ENCODE measurements at regions not wholly inside any gene's neighbourhood (a gene's known extent, or its start where the extent isn't known, plus 50 kb on each side); places are given as distances from the start of the nearest gene placed in this dataset.

- Histone ChIP-seq H3K36me3 (replicated peaks; ENCODE audit: insufficient read depth, low read depth) (no peaks in the 10 kb centered on the region), H3K27me3 (no peaks in the 10 kb centered on the region), H3K4me3 (no peak overlapping the region), H3K9me2 (replicated peaks; ENCODE audit: insufficient read depth) (no peaks in the 10 kb centered on the region), H3K27ac (no peak overlapping the region), H3K4me1 (ENCODE audit: insufficient read depth) (no peaks in the 10 kb centered on the region), H3K4me2 (no peak overlapping the region), H2AFZ (no peak overlapping the region), H3K79me2 (no peaks in the 10 kb centered on the region), H4K20me1 (ENCODE audit: insufficient read depth, poor library complexity, severe bottlenecking) (no peaks in the 10 kb centered on the region), H3K9me3 (ENCODE audit: low read depth) (no peaks in the 10 kb centered on the region)
- DNase-seq (ENCODE audit: low spot score): no peak
- TF ChIP-seq EZH2phosphoT487 (IDR thresholded peaks at IDR 0.05; ENCODE audit: low read depth, severe bottlenecking, unreplicated experiment) (no peak), EZH2 (IDR thresholded peaks at IDR 0.05; ENCODE audit: borderline replicate concordance) (no peak), CTCF (IDR thresholded peaks at IDR 0.05; ENCODE audit: poor library complexity) (no peak)
- WGBS (ENCODE audit: low lambda C conversion rate, missing lambda C conversion rate): 85% methylated on average over 5 of the region's 5 CpGs
Measured at GRCh38 chr19:30136611-30137195, 194.7 kb downstream of the URI1 start.

- no peaks in the 10 kb centered on the region for H3K27me3 ChIP-seq
- no peaks in the 10 kb centered on the region for H3K9me2 ChIP-seq (replicated peaks; ENCODE audit: insufficient read depth)
- no peak for DNase-seq (ENCODE audit: low spot score)
- TF ChIP-seq CTCF (IDR thresholded peaks at IDR 0.05; ENCODE audit: poor library complexity) (no peak), EZH2 (IDR thresholded peaks at IDR 0.05; ENCODE audit: borderline replicate concordance) (no peak), EZH2phosphoT487 (IDR thresholded peaks at IDR 0.05; ENCODE audit: low read depth, severe bottlenecking, unreplicated experiment) (no peak)
- H4K20me1 ChIP-seq (ENCODE audit: insufficient read depth, poor library complexity, severe bottlenecking): no peaks in the 10 kb centered on the region
- no peaks in the 10 kb centered on the region for H3K9me3 ChIP-seq (ENCODE audit: low read depth)
- H3K79me2 ChIP-seq: no peaks in the 10 kb centered on the region
- H2AFZ ChIP-seq: no peak overlapping the region
- WGBS (ENCODE audit: low lambda C conversion rate, missing lambda C conversion rate): 60% methylated on average over 5 of the region's 5 CpGs
- H3K4me2 ChIP-seq: no peak overlapping the region
- no peaks in the 10 kb centered on the region for H3K4me1 ChIP-seq (ENCODE audit: insufficient read depth)
- no peak overlapping the region for H3K27ac ChIP-seq
- H3K36me3 ChIP-seq (replicated peaks; ENCODE audit: insufficient read depth, low read depth): no peaks in the 10 kb centered on the region
- no peak overlapping the region for H3K4me3 ChIP-seq
Measured at GRCh38 chr19:30137747-30138146, 195.7 kb downstream of the URI1 start.

GRCh38 chr19:30144242-30144758 is 202.3 kb downstream of the URI1 start:
- no peaks in the 10 kb centered on the region for H3K9me3 ChIP-seq (ENCODE audit: low read depth)
- no peak for TF ChIP-seq CTCF (IDR thresholded peaks at IDR 0.05; ENCODE audit: poor library complexity)
- TF ChIP-seq EZH2 (IDR thresholded peaks at IDR 0.05; ENCODE audit: borderline replicate concordance): no peak
- TF ChIP-seq EZH2phosphoT487 (IDR thresholded peaks at IDR 0.05; ENCODE audit: low read depth, severe bottlenecking, unreplicated experiment): no peak
- H3K4me2 ChIP-seq: no peak overlapping the region
- H3K79me2 ChIP-seq: no peaks in the 10 kb centered on the region
- DNase-seq (ENCODE audit: low spot score): no peak
- 63% methylated on average over 14 of the region's 14 CpGs for WGBS (ENCODE audit: low lambda C conversion rate, missing lambda C conversion rate)
- H2AFZ ChIP-seq: no peak overlapping the region
- H3K4me3 ChIP-seq: no peak overlapping the region
- H3K9me2 ChIP-seq (replicated peaks; ENCODE audit: insufficient read depth): no peaks in the 10 kb centered on the region
- H3K4me1 ChIP-seq (ENCODE audit: insufficient read depth): no peaks in the 10 kb centered on the region
- no peak overlapping the region for H3K27ac ChIP-seq
- no peaks in the 10 kb centered on the region for H3K36me3 ChIP-seq (replicated peaks; ENCODE audit: insufficient read depth, low read depth)
- H4K20me1 ChIP-seq (ENCODE audit: insufficient read depth, poor library complexity, severe bottlenecking): no peaks in the 10 kb centered on the region
- H3K27me3 ChIP-seq: no peaks in the 10 kb centered on the region
